ENCODE measurements at regions not wholly inside any gene's neighbourhood (a gene's known extent, or its start where the extent isn't known, plus 50 kb on each side); places are given as distances from the start of the nearest gene placed in this dataset.

DNA sequence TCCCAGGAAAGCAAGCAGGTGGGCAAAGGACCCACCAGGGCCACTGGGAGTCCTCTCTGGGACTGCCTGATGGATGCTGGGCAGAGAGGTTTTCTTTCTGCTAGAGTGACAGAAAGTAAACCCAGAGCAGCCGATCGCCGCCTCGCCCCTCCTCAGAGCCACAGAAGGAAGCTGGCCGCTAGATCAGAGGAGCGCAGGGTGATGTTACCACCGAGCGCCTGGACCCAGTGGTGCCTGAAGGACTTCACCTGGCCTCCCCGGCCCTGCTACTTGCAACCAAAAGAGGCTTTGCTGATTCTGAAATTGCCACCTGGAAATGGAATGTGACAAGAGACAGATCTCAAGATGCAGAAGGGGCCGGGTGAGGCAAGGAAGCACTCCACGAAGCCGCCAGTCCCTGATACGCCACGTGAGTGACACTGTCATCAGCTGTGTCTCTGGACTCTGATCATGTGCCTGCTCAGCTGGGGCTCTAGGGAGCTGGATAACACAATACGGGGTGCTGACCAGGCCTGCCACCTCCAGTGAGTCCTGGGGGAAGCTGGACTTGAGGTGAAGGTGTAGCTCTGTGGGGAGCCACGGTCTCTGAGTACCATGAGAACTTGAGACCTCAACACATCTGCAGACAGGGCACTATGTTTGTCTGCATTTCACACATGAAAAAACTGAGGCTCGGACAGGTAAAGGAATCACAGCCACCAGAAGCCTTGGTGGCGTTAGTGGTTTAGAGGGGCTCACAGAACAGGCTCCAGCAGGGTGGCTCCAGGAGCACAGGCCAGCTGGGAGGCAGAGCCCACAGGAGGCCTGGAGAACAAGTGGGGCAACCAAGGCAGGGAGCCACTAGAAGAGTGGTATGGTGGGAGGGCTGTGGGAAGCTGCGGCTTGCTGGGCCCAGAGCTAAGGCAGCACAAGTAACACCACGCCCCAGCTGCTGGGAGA, 137.9 kb upstream of the PRR20G start:
- no peak overlapping the region for H3K9ac ChIP-seq (ENCODE audit: low read length)
- H3K4me3 ChIP-seq (ENCODE audit: insufficient read depth, low read depth, low read length), result no peak overlapping the region
- H3K36me3 ChIP-seq (ENCODE audit: insufficient read depth, low read length), result no peaks in the 10 kb centered on the region
- Mint-ChIP-seq H3K4me1 (ENCODE audit: low read depth, unreplicated experiment) (peaks cover 16% of the 10 kb centered on the region), H3K27ac (ENCODE audit: unreplicated experiment) (no peak overlapping the region), H3K4me3 (ENCODE audit: unreplicated experiment) (no peak overlapping the region), H3K36me3 (ENCODE audit: low read depth, unreplicated experiment) (no peaks in the 10 kb centered on the region), H3K9me3 (ENCODE audit: unreplicated experiment) (no peaks in the 10 kb centered on the region), H3K27me3 (ENCODE audit: low read depth, unreplicated experiment) (peaks cover 29% of the 10 kb centered on the region)
- TF ChIP-seq, protein P1, sequence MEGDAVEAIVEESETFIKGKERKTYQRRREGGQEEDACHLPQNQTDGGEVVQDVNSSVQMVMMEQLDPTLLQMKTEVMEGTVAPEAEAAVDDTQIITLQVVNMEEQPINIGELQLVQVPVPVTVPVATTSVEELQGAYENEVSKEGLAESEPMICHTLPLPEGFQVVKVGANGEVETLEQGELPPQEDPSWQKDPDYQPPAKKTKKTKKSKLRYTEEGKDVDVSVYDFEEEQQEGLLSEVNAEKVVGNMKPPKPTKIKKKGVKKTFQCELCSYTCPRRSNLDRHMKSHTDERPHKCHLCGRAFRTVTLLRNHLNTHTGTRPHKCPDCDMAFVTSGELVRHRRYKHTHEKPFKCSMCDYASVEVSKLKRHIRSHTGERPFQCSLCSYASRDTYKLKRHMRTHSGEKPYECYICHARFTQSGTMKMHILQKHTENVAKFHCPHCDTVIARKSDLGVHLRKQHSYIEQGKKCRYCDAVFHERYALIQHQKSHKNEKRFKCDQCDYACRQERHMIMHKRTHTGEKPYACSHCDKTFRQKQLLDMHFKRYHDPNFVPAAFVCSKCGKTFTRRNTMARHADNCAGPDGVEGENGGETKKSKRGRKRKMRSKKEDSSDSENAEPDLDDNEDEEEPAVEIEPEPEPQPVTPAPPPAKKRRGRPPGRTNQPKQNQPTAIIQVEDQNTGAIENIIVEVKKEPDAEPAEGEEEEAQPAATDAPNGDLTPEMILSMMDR (IDR thresholded peaks at IDR 0.05; ENCODE audit: insufficient read depth, low read depth, low read length), result no peak
- TF ChIP-seq EZH2 (IDR thresholded peaks at IDR 0.05; ENCODE audit: insufficient read depth, low read length), result no peak
- no peaks in the 10 kb centered on the region for H4K20me1 ChIP-seq (ENCODE audit: insufficient read depth, low read length)
- FAIRE-seq (no peak), DNase-seq (ENCODE audit: low read depth) (no peak)
- H3K4me2 ChIP-seq (ENCODE audit: low read length), result no peak overlapping the region
- H3K27me3 ChIP-seq (ENCODE audit: insufficient read depth, low read length), result peaks cover 48% of the 10 kb centered on the region
- H3K79me2 ChIP-seq (ENCODE audit: insufficient read depth, low read length), result no peaks in the 10 kb centered on the region
- no peaks in the 10 kb centered on the region for H3K9me3 ChIP-seq (ENCODE audit: insufficient read depth, low read depth, low read length)
- H2AFZ ChIP-seq (ENCODE audit: low read depth, low read length), result no peak overlapping the region
- no peak overlapping the region for H3K27ac ChIP-seq (ENCODE audit: low read depth, low read length)
- no peaks in the 10 kb centered on the region for H3K4me1 ChIP-seq (ENCODE audit: insufficient read depth, low read length)

DNA sequence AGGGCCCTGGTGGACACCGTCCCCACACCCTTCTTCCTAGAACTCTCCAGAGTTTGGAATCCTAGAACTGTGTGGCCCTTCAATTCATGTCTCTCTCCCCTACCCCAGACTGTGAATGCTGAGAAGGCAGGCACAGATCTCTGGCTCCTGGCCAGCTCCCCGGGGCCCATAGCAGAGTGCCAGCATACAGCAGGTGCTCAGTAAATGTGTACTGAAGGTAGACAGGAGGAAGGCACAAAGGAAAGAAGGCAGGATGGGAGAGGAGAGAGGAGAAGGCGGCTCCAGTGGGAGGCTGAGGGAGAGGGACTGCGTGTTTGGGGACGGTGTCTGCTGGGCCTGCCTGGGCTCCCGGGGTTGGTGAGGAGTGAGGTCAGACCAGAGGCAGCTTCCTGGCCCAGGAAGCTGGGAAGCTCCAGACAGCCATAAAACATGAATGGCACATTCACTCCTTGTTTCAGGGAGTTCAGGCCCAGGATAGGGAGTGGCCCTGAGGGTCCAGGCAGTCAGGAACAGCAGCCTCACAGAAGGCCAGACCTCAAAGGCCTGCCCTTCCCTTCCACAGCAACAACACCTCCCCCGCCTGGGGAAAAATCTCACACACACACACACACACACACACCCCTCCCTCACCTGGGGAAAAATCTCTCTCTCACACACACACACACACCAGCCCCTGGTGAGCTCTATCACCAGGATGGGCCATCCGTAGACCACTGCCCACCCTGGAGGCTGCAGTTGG, 137.1 kb upstream of the PRR20G start:
- H3K27ac Mint-ChIP-seq (ENCODE audit: unreplicated experiment), result peak overlapping the region; percentile 54
- no peaks in the 10 kb centered on the region for H3K36me3 Mint-ChIP-seq (ENCODE audit: low read depth, unreplicated experiment)
- H3K27me3 Mint-ChIP-seq (ENCODE audit: low read depth, unreplicated experiment), result peaks cover 29% of the 10 kb centered on the region
- FAIRE-seq, result no peak
- no peak for DNase-seq (ENCODE audit: low read depth)
- Histone ChIP-seq H3K27me3 (ENCODE audit: insufficient read depth, low read length) (peaks cover 54% of the 10 kb centered on the region), H3K4me2 (ENCODE audit: low read length) (no peak overlapping the region), H3K36me3 (ENCODE audit: insufficient read depth, low read length) (no peaks in the 10 kb centered on the region), H3K9ac (ENCODE audit: low read length) (no peak overlapping the region), H3K9me3 (ENCODE audit: insufficient read depth, low read depth, low read length) (no peaks in the 10 kb centered on the region), H3K4me3 (ENCODE audit: insufficient read depth, low read depth, low read length) (no peak overlapping the region), H2AFZ (ENCODE audit: low read depth, low read length) (no peak overlapping the region), H3K27ac (ENCODE audit: low read depth, low read length) (no peak overlapping the region), H3K4me1 (ENCODE audit: insufficient read depth, low read length) (no peaks in the 10 kb centered on the region), H4K20me1 (ENCODE audit: insufficient read depth, low read length) (no peaks in the 10 kb centered on the region), H3K79me2 (ENCODE audit: insufficient read depth, low read length) (no peaks in the 10 kb centered on the region)
- H3K4me1 Mint-ChIP-seq (ENCODE audit: low read depth, unreplicated experiment), result peaks cover 16% of the 10 kb centered on the region
- no peak overlapping the region for H3K4me3 Mint-ChIP-seq (ENCODE audit: unreplicated experiment)
- no peaks in the 10 kb centered on the region for H3K9me3 Mint-ChIP-seq (ENCODE audit: unreplicated experiment)
- TF ChIP-seq, protein P1 (IDR thresholded peaks at IDR 0.05; ENCODE audit: insufficient read depth, low read depth, low read length), result no peak
- TF ChIP-seq EZH2 (IDR thresholded peaks at IDR 0.05; ENCODE audit: insufficient read depth, low read length), result no peak
